OCI-LY1 (cell line): ENCODE measurements at regions not wholly inside any gene's neighbourhood (a gene's known extent, or its start where the extent isn't known, plus 50 kb on each side); places are given as distances from the start of the nearest gene placed in this dataset.

Source experiments
- EZH2 ChIP-seq: fragments of 200-600 bp; sonication (generic), shearing (Covaris generic); IDR thresholded peaks from 2 replicates; pipeline ENCODE4 v1.8.0; 2017; ENCODE audit warnings: borderline replicate concordance, mixed run types, mild to moderate bottlenecking, antibody characterized with exemption, low read length, moderate library complexity, mixed read lengths
- TF ChIP-seq, protein P1 (sequence below): fragments of 200-600 bp; sonication (generic), shearing (Covaris generic); IDR thresholded peaks from 2 replicates; pipeline ENCODE4 v1.5.1; 2017; ENCODE audit warnings: mild to moderate bottlenecking, antibody characterized with exemption, low read length, moderate library complexity, mixed read lengths

DNA sequence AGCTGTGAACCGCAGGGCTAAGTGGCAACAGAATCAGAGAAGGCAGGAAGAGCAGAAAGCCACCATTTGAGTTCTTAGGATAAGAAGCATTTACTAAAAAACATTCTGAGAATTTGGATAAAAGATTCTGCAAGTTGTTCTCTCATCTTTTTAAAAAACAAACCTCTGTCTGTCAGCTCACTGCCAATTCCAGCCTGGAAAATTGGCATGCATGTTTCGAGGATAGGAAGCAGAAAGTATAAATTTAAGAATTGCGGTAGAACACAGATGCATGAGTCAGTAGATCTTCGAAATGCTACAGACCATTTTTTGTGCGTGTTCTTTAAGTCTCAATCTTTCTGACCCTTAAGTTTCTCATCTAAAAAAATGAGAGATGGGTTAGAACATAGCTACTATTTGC lies 544.5 kb upstream of the DAB1 start:
- TF ChIP-seq EZH2 = no peak
- TF ChIP-seq, protein P1, sequence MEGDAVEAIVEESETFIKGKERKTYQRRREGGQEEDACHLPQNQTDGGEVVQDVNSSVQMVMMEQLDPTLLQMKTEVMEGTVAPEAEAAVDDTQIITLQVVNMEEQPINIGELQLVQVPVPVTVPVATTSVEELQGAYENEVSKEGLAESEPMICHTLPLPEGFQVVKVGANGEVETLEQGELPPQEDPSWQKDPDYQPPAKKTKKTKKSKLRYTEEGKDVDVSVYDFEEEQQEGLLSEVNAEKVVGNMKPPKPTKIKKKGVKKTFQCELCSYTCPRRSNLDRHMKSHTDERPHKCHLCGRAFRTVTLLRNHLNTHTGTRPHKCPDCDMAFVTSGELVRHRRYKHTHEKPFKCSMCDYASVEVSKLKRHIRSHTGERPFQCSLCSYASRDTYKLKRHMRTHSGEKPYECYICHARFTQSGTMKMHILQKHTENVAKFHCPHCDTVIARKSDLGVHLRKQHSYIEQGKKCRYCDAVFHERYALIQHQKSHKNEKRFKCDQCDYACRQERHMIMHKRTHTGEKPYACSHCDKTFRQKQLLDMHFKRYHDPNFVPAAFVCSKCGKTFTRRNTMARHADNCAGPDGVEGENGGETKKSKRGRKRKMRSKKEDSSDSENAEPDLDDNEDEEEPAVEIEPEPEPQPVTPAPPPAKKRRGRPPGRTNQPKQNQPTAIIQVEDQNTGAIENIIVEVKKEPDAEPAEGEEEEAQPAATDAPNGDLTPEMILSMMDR = no peak
